ENCODE measurements at regions not wholly inside any gene's neighbourhood (a gene's known extent, or its start where the extent isn't known, plus 50 kb on each side); places are given as distances from the start of the nearest gene placed in this dataset.

DNA sequence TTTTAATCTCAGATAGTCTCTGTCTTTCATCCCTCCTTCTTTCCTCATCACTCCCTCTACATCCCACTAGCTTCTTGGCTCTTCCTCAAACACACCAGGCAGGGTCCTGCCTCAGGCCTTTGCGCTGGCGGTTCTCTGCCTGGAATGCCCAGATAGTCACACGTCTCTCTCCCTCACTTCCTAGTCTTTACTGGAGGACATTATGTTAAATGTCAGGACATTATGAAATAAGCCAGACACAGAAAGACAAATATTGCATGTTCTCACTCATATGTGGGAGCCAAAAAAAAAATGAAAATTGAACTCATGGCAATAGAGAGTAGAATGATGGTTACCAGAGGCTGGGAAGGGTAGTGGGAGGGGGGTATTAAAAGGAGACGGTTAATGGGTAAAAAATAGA is 442.0 kb downstream of the MED13L start:
- Histone ChIP-seq H3K27me3 (ENCODE audit: control insufficient read depth in 2 of 2, insufficient read depth in 2 of 2, low read length in 2 of 2) (peaks cover 0 to 7% of the 10 kb centered on the region in 2 experiments; a peak in 2 of 5 replicates), H3K36me3 (ENCODE audit: control insufficient read depth, insufficient read depth, low read length) (no peaks in the 10 kb centered on the region), H4K20me1 (replicated peaks; ENCODE audit: control insufficient read depth, insufficient read depth, low read length) (no peaks in the 10 kb centered on the region), H3K4me2 (ENCODE audit: insufficient read depth, low read length) (no peak overlapping the region), H3K9ac (ENCODE audit: insufficient read depth in 1 of 2, low read depth in 2 of 2, low read length in 2 of 2) (no peak overlapping the region), H3K9me3 (replicated peaks; ENCODE audit: control insufficient read depth, insufficient read depth, low read depth, low read length) (no peaks in the 10 kb centered on the region), H3K4me3 (no peak overlapping the region), H3K9me1 (ENCODE audit: control insufficient read depth, insufficient read depth, low read length) (peaks cover 3% of the 10 kb centered on the region), H2AFZ (ENCODE audit: low read depth, low read length) (no peak overlapping the region), H3K27ac (ENCODE audit: extremely low read depth, low read depth, low read length) (no peak overlapping the region), H3K4me1 (replicated peaks in 1 of 2; ENCODE audit: control insufficient read depth in 2 of 2, insufficient read depth in 2 of 2, low read length in 2 of 2) (no peaks in the 10 kb centered on the region), H3K79me2 (ENCODE audit: control insufficient read depth, insufficient read depth, low read length) (no peaks in the 10 kb centered on the region)
- FAIRE-seq (no peak), DNase-seq (ENCODE audit: extremely low read depth in 1 of 4, low spot score in 3 of 4) (no peak), ATAC-seq (no peak)
- TF ChIP-seq MCM2 (IDR thresholded peaks at IDR 0.05; ENCODE audit: low read depth) (no peak), NFE2 (IDR thresholded peaks at IDR 0.05; ENCODE audit: low read depth) (no peak), VEZF1 (CRISPR knock-in tag; IDR thresholded peaks at IDR 0.05) (no peak), SMARCA5 (IDR thresholded peaks at IDR 0.05) (no peak), NELFE (IDR thresholded peaks at IDR 0.05; ENCODE audit: insufficient read depth, insufficient read length) (no peak), ZNF583 (CRISPR knock-in tag; IDR thresholded peaks at IDR 0.05) (no peak), ZBTB1 (CRISPR knock-in tag; IDR thresholded peaks at IDR 0.05; ENCODE audit: borderline replicate concordance, low read depth) (no peak), THAP12 (CRISPR knock-in tag; IDR thresholded peaks at IDR 0.05) (no peak)
- TF ChIP-seq, protein P1, sequence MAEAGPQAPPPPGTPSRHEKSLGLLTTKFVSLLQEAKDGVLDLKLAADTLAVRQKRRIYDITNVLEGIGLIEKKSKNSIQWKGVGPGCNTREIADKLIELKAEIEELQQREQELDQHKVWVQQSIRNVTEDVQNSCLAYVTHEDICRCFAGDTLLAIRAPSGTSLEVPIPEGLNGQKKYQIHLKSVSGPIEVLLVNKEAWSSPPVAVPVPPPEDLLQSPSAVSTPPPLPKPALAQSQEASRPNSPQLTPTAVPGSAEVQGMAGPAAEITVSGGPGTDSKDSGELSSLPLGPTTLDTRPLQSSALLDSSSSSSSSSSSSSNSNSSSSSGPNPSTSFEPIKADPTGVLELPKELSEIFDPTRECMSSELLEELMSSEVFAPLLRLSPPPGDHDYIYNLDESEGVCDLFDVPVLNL (CRISPR knock-in tag; IDR thresholded peaks at IDR 0.05; ENCODE audit: low read depth): no peak
- TF ChIP-seq, protein P2, sequence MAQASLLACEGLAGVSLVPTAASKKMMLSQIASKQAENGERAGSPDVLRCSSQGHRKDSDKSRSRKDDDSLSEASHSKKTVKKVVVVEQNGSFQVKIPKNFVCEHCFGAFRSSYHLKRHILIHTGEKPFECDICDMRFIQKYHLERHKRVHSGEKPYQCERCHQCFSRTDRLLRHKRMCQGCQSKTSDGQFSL (CRISPR knock-in tag; IDR thresholded peaks at IDR 0.05): no peak
- TF ChIP-seq, protein P2 (tag; IDR thresholded peaks at IDR 0.05): no peak
- WGBS (ENCODE audit: insufficient coverage, low coverage, missing lambda C conversion rate): 0% methylated on average over 4 of the region's 4 CpGs
- BruUV-seq (replicated peaks): no TSS peak
- ChIA-PET CTCF (ENCODE audit: low intra/inter-chr PET ratio) (no interaction called here), POLR2A (no interaction called here)
- in situ Hi-C loops (cut with MboI) (no loop called here), intact Hi-C loops (cut with micrococcal nuclease) (no loop called here)

Data from K562 (cell line).